GM12872 (cell line): ENCODE measurements at regions not wholly inside any gene's neighbourhood (a gene's known extent, or its start where the extent isn't known, plus 50 kb on each side); places are given as distances from the start of the nearest gene placed in this dataset.

Experiments
- TF ChIP-seq, protein P1 (sequence below): IDR thresholded peaks from 3 replicates; pipeline ENCODE4 v1.5.1; 2011; ENCODE audit warnings: low read depth, mild to moderate bottlenecking, low read length, moderate library complexity; ENCODE audit not compliant: insufficient read depth

DNA sequence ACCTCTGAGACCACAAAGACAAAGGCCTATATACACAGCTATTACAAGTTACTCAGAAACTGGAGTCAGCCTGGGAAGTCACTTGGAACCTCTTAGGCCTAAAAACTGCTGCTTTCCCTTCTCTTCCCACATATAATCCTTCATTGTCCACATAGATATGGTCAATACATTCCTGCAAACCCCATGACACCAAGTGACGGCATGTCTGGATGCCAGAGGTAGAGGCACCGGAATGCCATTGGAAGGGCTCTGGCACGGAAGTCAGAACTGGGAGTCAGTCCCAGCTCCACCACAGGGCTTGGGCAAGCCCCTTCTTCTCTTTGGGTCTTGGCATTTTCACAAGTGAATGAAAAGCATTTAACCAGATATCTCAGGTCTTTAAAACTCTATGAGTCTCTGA is 204.7 kb downstream of the MATN1 start:
- TF ChIP-seq, protein P1, sequence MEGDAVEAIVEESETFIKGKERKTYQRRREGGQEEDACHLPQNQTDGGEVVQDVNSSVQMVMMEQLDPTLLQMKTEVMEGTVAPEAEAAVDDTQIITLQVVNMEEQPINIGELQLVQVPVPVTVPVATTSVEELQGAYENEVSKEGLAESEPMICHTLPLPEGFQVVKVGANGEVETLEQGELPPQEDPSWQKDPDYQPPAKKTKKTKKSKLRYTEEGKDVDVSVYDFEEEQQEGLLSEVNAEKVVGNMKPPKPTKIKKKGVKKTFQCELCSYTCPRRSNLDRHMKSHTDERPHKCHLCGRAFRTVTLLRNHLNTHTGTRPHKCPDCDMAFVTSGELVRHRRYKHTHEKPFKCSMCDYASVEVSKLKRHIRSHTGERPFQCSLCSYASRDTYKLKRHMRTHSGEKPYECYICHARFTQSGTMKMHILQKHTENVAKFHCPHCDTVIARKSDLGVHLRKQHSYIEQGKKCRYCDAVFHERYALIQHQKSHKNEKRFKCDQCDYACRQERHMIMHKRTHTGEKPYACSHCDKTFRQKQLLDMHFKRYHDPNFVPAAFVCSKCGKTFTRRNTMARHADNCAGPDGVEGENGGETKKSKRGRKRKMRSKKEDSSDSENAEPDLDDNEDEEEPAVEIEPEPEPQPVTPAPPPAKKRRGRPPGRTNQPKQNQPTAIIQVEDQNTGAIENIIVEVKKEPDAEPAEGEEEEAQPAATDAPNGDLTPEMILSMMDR: no peak

DNA sequence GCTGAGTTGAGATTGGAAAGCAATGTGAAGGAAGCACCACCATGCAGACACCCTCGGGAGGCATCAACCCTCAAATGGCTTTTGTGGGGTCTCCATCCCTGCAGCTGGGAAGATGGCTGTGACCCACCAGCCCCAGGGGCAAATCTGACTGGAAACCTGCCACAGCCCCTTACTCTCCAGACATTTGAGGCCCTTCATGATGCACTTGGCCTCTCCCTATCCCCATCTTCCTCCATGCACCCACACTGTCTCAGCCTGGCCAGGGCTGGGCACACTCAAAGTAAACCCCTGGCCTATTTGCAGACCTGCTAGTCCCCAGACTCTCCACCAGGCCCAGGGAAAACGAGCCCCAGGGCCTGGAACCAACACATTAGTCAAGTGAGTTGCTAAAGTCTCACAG is 205.2 kb downstream of the MATN1 start:
- TF ChIP-seq, protein P1: no peak

DNA sequence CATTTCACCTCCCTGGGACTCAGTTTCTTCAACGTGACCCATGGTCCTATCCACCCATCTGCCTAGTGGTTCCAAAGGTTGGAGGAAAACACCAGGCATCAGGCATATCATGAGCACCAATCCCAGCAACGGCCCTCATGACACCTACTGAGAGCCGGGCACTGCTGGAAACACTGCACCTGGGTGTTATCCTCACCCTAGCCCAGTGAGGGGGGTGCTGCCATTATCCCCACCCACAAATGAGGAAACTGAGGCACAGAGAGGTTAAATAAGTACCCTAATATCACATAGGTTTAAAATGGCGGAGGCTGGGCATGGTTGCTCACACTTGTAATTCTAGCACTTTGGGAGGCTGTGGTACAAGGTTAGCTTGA is 206.9 kb downstream of the MATN1 start:
- TF ChIP-seq, protein P1: no peak

DNA sequence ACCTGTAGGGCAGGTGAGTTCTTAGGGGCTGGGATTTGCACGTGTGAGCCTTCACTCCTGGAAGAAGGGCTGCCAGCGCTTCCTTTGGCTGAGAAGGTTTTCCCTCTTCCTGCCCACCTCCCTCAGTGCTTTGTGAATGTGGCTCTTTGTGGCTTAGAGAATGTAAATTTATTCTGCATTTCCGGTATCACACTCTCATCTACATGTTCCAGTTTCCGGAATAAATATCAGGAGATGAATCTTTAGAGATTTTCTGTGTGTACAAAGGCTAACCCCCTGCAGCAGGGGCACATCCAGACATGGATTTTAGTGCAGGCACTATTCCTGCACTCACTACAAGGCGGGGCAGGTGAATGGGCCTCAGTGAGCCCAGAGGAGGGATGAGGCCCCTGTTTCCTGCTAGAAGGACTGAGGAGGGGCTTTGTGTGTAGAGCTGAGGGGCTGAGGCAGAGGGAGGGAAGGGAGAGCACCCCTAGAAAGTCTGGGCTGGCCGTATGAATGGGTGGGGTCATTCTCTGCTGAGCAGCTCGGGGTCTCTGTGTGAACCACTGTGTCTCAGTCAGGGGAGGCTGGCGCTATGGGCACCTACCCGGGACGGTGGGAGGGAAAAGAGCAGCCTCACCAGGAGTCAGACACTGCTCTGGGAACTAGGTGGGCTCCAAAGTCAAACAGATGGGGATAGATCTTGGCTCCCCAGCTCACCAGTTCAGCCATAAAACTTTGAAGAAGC is 207.5 kb downstream of the MATN1 start:
- TF ChIP-seq, protein P1: no peak

DNA sequence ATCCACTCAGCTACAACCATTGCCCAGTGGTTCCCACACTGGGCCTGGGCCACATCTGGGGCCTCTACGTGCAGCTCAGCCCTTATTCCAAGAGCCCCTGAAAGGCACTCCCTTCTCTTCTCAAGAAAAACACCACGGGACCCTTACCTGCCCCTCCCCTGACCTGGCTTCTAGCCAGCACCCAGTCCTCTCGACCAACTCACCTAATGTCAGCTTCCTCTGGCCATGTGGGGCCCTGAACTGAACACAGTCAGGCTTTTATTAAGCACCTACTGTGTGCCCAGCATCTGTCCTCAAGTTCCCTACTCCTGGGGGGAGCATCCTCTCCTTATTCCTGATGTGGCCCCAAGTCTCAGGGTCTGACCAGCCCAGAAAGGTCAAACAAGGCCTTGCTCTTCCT is 208.4 kb downstream of the MATN1 start:
- TF ChIP-seq, protein P1: no peak

DNA sequence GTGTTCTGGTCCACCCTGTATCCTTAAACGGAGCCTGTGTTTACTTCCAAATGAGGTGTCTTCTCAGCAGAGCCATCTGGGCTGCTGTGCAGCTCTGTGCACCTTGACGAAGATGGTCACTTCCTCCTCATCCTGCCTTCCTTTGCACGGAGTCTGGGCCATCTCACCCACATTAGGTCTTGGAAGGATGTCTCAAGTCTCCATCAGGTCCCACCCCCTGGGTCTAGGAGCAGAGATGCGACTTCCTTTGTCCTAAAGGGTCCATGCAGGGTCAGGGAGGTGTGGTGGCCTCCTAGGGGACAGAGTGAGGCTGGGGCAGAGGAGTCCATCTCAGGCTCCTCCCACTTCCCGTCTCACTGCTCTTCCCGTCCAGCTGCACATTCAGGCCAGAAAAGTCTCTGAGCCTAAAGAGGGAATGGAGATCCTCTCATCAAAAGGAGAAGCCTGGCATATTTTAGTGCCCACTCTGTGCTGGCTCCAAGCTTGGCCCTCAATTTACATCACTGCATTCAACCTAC is 209.2 kb downstream of the MATN1 start:
- TF ChIP-seq, protein P1: no peak

DNA sequence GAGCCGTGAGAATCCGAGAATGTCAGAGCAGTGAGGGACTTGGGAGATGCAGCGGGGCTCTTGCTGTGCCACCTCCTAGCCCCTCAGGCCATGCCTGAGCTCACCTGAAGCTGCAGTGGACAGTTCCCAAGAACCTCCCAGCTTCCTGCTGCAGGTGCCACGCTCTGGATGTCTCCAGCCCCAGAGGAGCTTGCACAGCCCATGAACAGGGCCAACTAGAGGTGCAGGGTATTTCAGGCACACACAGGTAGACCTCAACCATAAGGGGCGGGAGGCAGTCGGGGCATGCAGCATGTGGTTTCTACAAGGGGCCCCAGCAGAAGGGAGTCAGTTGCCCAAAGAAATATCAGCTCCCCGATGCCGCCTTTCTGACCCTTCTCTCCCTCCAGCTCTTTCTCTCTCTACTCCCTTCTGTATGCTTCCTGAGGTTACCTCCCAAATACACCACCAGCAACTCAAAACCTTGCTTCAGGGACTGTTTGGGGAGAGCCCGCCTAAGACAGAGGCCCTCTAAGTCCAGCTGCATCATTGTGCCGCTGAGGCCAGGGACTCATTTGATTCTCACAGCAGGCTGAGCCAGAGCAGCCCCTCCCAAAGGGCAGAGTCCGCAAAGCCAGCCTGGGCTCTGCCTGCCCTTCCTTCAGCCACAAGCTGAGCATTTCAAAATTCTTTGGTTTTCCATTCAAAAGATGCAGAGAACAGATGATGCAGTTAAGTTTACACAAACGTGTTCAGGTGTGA is 209.8 kb downstream of the MATN1 start:
- TF ChIP-seq, protein P1: no peak
